ENCODE measurements at regions not wholly inside any gene's neighbourhood (a gene's known extent, or its start where the extent isn't known, plus 50 kb on each side); places are given as distances from the start of the nearest gene placed in this dataset.

- TF ChIP-seq CTCF (IDR thresholded peaks at IDR 0.05) (no peak), ZFX (IDR thresholded peaks at IDR 0.05; ENCODE audit: borderline replicate concordance) (no peak)
These were observed 1080.3 kb downstream of the ARAP2 start for GRCh38 chr4:35164063-35164462.

All from 22Rv1 (cell line).